Upper lobe of left lung (tissue), 4 donors: ENCODE measurements at regions not wholly inside any gene's neighbourhood (a gene's known extent, or its start where the extent isn't known, plus 50 kb on each side); places are given as distances from the start of the nearest gene placed in this dataset.

Experiments
- CTCF ChIP-seq, 6 experiments: fragments of 450-650 bp in 4 of 6; fragments of 200-600 bp in 2 of 6; sonication (generic) in 2 of 6; IDR thresholded peaks; one replicate each; pipeline ENCODE4 v1.5.1; 2016 to 2019; ENCODE audit warnings: antibody characterized with exemption in 6 of 6
- POLR2A ChIP-seq, 4 donors: fragments of 450-650 bp; IDR thresholded peaks; one replicate each; pipeline ENCODE4 v1.5.1; 2016 to 2017; ENCODE audit warnings: antibody characterized with exemption in 4 of 4, mild to moderate bottlenecking in 2 of 4

- TF ChIP-seq CTCF (IDR thresholded peaks at IDR 0.05) (no peak), POLR2A (IDR thresholded peaks at IDR 0.05) (no peak)
These were observed 798.9 kb upstream of the SALL3 start for GRCh38 chr18:78180741-78181140.
